NCI-H1105 treated with DMSO at 0.1 percent for 48 hours (cell line): ENCODE measurements at regions not wholly inside any gene's neighbourhood (a gene's known extent, or its start where the extent isn't known, plus 50 kb on each side); places are given as distances from the start of the nearest gene placed in this dataset.
A peak's percentile ranks its signal among the peaks of the same experiment; 100 is the strongest.
"Not testable (repeated sequence)": the region's sequence is repeated elsewhere in the genome, so short reads cannot be mapped to it uniquely, and the experiment has no call there.

Experiments used
- DNase-seq: peaks from one replicate; lab custom pipeline; 2025; lab: John Stamatoyannopoulos, UW

- peak; percentile 3 for DNase-seq
Observed at GRCh38 chr1:95903060-95903459, 669.0 kb downstream of the RWDD3 start.

DNA sequence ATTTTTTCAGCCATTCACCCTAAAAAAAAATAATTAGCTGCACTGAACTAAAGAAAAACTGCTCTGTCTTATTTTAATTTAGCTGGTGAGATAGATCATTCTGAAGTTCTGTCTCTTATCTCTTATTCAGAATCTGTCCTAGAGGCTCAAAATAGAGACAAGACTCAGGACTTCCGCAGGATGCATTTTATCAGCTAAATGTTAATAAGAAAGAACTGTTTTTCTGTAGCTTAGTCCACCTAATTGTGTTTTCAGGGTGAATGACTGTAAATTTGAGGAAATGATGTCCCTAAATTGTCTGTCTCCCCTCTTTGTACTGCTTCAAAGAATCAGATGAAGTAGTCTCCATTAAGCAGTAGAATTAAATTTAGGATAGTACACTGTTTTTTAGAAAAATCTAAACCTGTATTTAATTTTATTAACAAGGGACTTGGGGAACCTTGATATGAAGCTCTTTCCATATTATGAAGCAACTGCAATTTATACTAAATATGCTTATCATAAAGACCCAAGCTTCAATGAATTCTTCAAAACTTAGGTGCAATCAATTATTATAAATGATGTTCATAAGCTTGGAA is 671.9 kb downstream of the RWDD3 start:
- DNase-seq = no peak

GRCh38 chr1:95911739-95912138 is 677.7 kb downstream of the RWDD3 start:
- not testable (repeated sequence) for DNase-seq

DNA sequence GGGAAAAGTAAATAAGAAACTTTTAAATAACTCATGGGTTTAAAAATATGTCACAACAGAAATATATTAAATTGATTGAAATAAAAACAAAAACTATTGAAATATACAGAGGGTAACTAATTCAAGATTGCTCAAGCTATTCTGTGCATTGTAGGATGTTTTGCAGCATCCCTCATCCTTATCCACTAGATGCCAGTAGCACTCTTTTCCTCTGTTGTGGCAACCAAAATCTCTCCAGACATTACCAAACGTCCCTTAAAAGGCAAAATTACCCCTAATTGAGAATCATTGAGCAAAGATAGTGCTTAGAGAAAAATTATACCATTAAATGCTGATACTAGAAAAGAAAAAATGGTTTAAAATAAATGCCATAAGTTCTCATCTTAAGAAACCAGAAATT is 682.6 kb downstream of the RWDD3 start:
- peak; percentile 39 for DNase-seq

GRCh38 chr1:95924684-95925083 is 690.7 kb downstream of the RWDD3 start:
- no peak for DNase-seq

- no peak for DNase-seq
Observed at GRCh38 chr1:95926331-95926730, 692.3 kb downstream of the RWDD3 start.

DNA sequence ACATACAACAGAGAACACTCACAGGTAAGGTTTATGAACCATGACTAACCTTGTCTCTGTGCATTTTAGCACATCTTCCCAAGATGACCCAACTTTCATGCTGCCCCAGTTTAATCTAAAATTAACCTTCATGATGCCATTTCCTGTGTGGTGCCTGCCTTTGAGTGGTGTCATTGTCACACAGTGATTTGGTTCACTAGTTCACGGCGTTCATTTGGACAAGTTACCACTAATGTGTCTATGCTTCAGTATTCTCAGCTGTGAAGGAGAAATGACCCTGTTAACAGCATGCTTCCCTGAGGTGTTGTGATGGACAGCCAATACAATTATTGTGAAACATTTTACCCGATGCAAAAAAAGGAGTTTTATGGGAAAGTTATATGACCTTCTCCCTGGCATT is 693.1 kb downstream of the RWDD3 start:
- no peak for DNase-seq

DNA sequence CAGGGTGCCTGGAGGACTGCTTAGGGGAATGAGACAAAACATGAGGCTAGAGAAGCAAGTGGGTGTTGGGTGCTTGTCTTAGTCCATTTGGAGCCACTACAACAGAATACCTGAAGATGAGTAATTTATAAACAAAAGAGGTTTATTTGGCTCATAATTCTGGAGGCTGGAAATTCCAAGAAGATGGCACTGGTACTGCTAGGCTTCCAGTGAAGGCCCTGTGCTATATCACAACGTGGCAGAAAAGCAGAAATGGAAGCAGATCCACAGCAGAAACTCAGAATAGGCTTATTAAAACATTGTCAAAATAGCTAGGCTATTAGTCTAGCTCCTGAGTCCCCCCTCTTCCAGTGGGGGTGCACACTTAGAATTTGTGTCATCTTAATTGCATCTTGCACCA is 701.7 kb downstream of the RWDD3 start:
- DNase-seq = no peak

DNA sequence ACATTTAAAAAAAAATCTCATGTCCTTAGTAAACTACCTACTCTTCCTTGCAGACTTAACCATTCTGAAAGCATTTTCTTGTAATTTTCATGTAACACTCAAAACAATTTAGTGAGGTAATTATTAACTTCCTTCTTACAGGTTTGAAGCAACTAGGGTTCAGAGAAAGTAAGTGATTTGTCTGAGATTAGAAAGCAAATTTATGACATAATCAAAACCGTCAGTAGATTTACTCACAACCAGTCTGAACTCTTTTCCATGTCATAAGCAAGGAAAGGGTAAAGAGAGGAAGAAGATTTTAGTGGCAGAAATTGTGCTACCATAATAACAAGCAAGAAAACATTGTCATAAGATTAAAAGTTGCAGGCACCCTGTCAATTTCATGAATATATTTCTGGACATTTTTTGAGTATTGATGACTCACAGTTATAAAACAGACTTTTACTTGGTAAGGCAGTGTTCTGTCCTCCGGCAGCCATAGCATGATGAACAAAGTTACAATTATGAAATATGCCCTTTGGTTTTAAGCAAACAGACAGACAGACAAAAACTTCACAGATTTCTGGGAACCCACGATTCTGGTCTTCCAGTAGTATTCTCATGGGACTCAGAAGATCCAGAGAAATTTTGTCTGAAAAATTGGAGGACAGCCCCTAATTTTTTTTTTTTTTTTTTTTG is 707.2 kb downstream of the RWDD3 start:
- DNase-seq = no peak

- DNase-seq = no peak
Observed at GRCh38 chr1:95948023-95948422, 714.0 kb downstream of the RWDD3 start.

DNA sequence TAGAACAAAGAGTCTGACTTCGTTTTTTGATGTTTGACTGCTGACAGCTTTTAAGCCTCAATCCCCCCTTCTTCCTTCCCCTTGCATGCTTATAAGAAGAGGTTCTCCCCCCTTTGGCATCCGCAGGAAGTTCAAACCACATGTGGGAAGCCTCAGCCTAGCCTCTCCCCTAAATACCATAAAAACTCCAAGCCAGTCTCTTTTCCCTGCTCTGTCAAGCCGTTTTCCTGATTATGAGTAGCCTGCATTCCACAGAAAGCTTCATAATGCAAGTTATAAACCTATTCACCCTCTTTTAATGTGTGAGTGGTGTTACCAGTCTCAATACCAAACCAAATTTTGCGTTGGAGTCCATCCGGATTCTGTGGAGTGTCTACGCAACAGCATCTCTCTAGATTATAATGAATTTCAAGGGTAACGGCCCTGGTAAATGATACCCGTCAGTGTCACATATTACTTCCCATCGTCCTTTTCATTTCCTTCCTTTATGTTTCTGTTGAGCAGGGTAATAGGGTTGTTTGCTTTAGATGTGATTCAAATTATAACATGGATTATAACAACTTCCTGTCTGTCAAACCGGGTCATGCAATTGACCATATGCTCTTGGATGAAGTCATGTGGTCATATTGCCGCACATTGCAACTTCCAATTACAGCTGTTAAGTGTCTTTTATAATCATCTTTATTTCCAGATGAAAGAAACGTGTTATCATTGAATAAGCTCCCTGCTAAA is 717.5 kb downstream of the RWDD3 start:
- no peak for DNase-seq

GRCh38 chr1:95953015-95953414 is 719.0 kb downstream of the RWDD3 start:
- DNase-seq = peak; percentile 36

DNA sequence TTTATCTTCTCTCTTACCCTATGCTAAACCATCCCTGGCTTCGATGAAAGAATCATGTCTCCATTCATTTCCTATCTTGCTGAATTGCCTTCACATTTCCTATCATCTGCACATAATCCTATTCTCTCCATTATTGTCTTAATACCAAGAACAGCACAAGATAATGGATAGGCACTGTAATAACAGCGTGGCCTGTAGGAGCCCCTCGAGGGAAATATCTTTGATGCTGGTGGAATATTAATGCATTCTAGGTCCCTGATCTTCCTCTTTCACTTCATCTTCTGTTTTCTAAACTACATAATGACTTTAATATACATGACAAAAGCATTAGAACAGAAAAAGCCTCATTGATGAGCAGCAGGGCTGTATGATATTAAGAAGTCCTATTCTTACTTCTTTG is 720.6 kb downstream of the RWDD3 start:
- no peak for DNase-seq

GRCh38 chr1:95956215-95956614 is 722.2 kb downstream of the RWDD3 start:
- no peak for DNase-seq

DNA sequence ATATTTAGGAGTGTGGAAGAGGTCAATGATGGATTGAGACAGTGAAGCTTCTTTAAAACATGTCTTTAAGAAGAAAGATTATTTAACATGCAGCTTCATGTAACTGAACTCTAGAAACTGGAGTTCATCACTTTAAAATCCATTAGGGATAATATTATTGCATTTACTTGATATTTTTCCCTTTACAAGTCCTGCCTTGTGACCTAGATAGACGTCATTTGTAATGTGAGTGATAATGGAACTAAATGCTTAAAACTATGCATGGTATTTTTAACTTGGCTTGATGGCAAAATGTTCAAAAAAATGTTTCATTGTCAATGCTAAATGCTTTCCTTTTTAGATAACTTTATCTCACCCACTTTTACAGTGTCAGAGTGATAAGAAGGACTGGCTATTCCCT is 723.7 kb downstream of the RWDD3 start:
- no peak for DNase-seq

DNA sequence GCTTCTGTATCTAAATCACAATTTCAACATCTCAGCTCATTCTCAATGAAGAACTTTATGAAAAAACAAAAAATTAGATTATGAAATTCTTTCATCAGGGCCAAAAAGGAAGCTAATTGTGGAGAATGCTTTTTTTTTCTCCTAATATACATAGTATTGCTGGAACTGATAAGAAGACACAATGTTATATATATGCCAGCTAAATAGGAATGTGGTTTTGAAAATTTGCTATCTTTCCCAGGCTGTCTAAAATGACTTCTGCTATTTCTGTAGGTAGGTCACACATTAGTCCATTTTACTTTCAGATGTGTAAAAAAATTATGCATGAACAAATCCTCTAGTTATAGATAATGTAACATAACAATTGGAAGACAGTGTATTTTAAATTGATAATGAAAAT is 732.9 kb downstream of the RWDD3 start:
- DNase-seq = no peak

DNA sequence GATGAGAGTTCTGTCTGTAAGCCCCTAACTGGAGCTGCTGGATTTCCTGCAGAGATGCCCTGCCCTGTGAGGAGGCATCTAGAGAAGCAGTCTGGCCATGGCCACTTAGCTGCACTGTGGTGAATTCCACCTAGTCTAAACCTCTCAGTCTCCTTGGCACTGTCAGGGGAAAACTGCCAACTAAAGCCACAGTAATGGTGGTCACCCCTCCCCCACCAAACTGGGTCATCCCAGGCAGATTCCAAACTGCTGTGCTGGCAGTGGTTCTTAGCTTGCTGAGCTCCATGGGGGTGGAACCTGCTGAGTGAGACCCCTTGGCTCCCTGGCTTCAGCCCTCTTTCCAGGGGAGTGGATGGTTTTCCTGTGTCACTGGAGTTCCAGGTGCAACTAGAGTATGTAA is 740.6 kb downstream of the RWDD3 start:
- DNase-seq = no peak

GRCh38 chr1:95982711-95983110 is 738.9 kb upstream of the PTBP2 start:
- DNase-seq = no peak

GRCh38 chr1:95983831-95984230 is 737.8 kb upstream of the PTBP2 start:
- DNase-seq = no peak

DNA sequence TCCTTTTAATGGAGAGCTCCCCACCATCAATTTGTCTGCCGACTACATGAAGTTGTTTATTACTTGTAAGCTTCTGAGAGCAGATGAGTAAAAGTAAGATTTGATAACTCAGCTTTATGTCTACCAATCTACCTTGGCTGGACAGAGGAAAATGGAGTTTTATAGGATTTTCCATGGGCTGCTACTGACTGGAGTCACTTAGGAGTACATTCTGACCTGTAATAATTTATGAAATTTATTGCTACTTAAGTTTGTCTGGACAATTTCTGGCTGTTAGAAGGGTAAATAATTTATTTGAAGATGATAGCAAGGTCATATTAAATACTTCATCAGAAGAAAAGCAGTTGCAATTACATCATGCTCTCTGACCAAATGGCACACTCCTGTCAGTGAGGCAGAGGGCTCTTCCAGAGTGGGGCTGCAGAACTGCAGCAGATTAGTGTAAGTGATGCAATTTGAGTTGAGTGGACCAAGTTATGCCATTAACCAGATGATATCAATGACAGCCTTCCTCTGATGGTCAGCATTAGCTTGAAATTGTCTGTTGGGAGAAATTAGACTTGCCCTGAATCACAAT is 736.7 kb upstream of the PTBP2 start:
- no peak for DNase-seq

DNA sequence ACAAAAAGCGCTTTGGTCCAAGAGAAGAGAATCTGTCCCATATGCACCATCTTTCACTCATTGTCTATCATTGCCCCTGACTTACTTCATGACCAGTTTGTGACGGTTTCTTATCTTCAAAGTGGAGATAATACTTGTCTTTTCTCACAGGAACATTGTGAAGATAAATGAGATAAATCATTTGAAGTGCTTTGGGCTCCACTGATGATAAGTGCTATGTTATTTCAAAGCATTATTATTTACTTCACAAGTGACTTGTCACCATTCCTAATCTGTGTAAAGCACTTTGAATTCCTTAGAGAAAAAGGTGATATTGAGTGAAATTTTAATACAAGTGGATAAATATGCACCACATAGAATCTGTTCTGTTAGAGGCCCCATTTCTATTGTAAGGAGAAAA is 731.6 kb upstream of the PTBP2 start:
- no peak for DNase-seq

DNA sequence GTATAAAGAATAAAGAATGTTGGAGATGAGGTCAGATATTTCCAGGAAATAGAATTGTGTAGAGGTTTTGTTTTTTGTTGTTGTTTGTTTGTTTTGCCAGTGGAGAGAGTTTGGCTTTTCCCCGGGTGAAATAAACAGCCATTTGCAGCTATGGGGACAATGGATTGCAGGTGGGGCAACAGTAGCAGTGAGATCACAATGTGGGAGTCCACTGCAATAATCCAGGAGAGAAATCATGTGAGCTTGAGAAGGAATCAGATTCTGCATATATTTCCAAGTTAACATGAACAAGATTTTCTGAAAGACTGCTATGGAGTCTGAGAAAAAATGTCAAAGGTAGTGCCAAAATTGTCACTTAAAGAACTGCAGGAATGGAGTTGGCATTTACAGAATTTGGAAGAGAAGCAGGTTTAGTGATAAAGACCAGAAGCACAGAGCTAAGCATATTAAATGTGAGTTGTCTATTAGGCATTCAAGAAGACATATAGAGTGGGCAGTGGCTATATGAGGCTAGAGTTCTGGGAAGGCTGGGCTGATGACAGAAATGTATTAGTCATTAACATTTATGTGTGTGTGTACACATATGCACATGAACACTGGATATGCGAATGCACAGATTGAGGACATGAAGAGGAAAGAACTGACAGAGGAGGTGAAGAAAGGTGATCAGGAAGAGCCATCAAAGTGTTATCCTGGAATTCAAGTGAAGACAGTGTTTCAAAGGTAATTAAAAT is 729.6 kb upstream of the PTBP2 start:
- DNase-seq = no peak
